ENCODE measurements at regions not wholly inside any gene's neighbourhood (a gene's known extent, or its start where the extent isn't known, plus 50 kb on each side); places are given as distances from the start of the nearest gene placed in this dataset.
"Not testable (repeated sequence)": the region's sequence is repeated elsewhere in the genome, so short reads cannot be mapped to it uniquely, and the experiment has no call there.

DNA sequence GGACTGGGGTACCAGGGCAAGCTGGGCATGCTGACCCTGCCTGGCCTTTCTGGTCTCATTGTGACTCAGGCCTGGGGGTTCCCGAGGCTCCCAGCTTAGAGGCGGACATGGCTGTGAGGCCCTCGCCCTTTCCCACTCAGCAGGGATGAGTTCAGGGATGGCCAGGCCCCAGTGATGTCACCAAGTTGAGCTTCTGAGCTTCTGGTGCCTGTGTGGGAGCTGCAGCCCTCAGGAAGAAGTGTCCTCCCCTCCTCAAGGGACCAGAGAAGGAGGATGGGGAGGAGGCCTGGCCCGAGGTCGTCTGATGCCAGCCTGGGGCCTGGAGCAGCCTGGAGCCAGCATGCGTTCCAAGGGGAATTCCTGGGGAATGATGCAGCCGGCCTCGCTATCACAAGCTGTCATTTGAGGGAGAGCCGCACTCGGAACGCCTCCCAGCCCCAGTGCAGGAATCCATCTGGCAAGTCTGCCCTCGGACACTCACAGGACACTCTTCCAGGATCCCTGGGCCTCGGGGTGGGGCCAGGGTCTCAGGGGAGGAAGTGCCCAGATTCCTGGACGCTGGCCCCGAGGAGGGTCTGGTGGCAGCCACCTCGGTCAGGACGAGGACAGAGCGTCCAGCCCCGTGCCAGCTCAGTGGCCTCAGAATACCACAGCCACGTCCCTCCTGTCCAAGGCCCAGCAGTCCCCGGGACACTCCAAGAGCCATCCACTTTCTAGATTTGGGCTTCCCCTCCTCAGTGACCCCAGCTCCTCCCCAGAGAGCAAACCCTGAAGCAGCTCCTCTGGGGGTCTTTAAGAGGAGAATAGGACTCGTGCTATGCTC is 61.2 kb upstream of the GPC1 start:
- DNase-seq (ENCODE audit: low spot score), result no peak

GRCh38 chr2:240375024-240375645 is 60.3 kb upstream of the GPC1 start:
- no peak for DNase-seq (ENCODE audit: low spot score)

GRCh38 chr2:240376739-240377138 is 58.7 kb upstream of the GPC1 start:
- no peak for DNase-seq (ENCODE audit: low spot score)

DNA sequence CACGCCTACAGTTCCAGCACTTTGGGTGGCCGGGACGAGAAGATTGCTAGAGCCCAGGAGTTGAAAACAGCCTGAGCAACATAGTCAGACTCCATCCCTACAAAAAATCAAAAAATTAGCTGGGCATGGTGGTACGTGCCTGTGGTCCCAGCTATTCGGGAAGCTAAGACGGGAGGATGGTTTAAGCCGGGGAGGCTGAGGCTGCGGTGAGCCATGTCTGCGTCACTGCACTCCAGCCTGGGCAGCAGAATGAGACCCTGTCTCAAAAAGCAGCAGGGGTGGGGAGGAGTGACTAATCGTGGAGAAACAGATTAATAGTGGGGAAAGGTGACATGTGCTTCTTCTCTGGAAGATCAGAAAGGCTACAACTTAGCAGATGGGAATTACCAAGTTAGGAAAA is 58.1 kb upstream of the GPC1 start:
- no peak for DNase-seq (ENCODE audit: low spot score)

GRCh38 chr2:240379089-240379636 is 56.3 kb upstream of the GPC1 start:
- no peak for DNase-seq (ENCODE audit: low spot score)

DNA sequence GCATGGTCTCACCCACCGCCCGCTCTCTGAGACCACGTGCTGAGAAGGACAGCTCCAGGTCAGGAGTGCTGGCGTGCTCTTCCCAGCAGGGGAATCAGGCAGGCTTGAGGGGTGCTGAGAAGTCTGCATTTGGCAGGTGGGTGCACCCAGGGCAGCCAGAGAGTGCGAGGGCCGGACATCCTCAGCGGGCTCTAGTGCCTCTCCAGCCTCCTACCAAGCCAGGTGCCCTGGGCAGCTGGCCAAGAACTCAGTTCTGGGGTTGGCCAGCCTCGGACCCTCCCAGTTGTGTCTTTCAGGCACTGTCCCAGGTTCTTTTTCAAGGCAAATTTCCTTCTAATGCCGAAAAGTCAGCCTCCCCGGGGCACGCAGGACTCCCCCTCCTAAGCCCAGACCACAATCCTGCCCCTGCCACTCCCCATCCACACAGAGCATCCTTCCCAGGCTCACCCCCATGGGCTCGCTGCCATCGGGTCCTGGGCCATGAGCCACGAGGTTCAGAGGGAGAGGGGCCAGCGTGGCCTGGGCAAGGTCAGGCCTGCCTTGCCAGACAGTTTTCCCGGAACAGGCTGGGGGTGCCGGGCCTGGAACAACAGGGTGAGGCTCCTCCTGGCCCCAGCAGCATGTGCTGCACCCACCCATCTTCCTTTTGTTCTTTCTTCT is 52.2 kb upstream of the GPC1 start:
- DNase-seq (ENCODE audit: low spot score), result no peak

DNA sequence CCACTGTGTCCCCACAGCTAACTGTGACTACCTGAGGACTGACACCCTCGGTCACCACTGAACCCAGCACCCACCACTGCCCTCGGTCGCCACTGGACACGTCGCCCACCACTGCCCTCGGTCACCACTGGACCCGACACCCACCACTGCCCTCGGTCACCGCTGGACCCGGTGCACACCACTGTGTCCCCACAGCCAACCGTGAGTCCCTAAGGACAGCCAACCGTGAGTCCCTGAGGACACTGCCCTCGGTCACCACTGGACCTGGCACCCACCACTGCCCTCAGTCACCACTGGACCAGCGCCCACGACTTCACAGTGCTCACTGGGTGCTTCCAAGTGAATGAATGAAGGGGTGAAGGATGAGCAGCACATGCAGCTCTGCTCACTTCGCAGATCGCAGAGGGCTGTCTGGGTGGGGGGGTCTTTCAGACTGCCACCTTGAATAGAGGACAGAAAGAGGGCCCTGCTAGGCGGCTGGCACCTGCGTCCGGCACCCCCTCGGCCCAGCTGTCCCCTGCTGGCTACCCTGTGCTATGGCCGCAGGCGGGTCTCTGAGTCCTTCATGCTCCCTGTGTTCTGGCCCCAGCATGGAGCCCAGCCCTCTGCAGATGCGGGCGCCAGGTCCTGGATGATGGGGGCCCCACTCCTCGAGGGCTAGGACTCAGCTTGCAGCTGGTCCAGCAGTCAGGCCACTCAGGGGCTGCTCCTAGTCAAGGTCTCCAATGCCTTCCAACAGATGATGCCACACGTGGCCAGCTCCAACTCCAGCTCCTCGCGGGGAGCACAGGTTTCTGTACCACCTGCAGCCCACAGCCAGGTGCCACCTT is 51.4 kb upstream of the GPC1 start:
- no peak for DNase-seq (ENCODE audit: low spot score)

DNA sequence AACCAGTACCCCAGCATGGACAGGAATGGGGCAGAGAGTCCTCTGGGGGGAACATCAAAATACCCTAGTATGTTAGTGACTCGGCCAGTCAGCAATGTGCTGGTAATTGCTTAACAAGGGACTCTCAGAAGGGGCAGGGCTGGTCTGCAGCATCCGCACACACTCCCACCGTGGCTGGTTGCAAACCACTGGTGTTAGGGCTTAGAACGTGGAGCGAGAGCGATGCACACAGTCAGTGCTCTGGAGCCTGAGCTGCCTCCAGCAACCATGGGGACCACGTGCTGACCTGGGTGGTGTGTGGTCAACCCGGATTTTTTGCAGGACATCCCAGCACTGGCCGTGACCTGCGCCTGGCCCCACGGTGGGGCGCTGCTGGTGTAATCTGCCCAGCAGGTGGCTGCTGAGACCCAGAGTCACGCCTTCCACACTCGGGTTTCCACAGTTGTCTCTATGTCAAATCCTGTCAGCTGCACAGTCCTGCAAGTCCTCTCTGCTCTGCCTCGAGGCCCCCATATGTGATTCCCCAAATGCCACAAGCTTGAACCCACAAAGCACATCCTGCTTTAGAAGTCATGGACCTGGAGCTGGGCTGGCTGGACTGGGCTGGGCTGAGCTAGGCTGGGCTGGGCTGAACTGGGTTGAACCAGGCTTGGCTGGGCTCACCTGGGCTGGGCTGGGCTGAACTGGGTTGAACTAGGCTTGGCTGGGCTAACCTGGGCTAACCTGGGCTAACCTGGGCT is 50.6 kb upstream of the GPC1 start:
- no peak for DNase-seq (ENCODE audit: low spot score)

DNA sequence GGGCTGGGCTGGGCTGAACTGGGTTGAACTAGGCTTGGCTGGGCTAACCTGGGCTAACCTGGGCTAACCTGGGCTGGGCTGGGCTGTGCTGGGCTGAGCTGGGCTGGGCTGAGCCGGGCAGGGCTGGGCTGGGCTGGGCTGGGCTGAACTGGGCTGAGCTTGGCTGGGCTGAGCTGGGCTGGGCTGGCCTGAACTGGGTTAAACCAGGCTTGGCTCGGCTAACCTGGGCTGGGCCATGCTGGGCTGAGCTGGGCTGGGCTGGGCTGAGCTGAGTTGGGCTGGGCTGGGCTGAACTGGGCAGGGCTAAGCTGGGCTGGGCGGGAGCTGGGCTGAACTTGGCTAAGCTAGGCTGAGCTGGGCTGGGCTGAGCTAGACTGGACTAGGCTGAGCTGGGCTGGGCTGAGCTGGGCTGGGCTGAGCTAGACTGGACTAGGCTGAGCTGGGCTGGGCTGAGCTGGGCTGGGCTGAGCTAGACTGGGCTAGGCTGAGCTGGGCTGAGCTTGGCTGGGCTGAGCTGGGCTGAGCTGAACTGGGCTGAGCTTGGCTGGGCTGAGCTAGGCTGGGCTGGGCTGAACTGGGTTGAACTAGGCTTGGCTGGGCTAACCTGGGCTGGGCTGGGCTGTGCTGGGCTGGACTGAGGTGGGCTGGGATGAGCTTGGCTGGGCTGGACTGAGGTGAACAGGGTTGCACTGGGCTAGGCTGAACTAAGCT is 49.9 kb upstream of the GPC1 start:
- not testable (repeated sequence) for DNase-seq (ENCODE audit: low spot score)
